Adrenal gland (tissue), 5 donors: ENCODE measurements at regions not wholly inside any gene's neighbourhood (a gene's known extent, or its start where the extent isn't known, plus 50 kb on each side); places are given as distances from the start of the nearest gene placed in this dataset.

Source experiments
- POLR2A ChIP-seq, 2 donors: fragments of 450-650 bp; IDR thresholded peaks; one replicate each; pipeline ENCODE4 v1.6.1; 2017; ENCODE audit warnings: antibody characterized with exemption in 2 of 2, mild to moderate bottlenecking in 2 of 2, moderate library complexity in 1 of 2
- TF ChIP-seq, protein P1 (sequence below), 6 experiments: fragments of 450-650 bp in 4 of 6; fragments of 200-600 bp in 2 of 6; sonication (generic) in 1 of 6; IDR thresholded peaks; 1 replicate in 5 of 6; 2 replicates in 1 of 6; pipeline versions ENCODE4 v1.5.1 to v1.8.0; 2016 to 2021; ENCODE audit warnings: antibody characterized with exemption in 6 of 6, mild to moderate bottlenecking in 2 of 6, moderate library complexity in 1 of 6
- donor health status: DM: no; HTN: no; CAD: no.

DNA sequence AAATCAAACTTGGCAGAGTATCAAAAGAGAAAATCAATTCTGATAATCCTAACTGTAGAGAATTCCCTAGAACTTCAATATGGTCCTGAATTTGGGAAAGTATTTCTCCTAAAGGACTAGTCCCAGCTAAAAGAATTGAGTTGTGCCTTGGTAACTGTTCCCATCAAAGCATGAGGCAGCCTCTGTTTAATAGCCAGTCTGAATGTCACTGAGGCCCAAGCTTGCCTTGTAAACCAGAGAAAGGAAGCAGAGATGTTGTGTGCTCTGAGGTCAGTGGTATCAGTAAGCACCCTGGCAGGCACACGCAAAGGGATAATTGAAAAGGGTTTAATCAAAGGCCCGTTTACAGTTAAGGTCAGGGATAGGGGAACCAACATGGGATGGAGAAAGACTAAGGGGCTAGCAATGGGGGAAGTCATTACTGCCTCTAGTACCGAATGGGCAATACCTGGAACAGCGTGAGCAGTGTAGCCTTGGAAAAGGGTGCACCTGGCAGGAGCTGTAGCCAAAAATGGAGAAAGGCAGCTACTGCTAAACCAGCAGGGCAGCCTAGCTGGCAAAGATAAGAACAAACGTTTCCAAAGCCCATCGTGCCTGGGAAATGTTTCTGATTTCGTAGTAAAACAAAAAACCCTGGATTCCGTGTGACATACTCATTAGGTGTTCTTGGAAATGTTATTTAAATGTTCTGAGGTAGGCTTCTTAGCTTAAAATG is 635.5 kb downstream of the PLPP3 start:
- TF ChIP-seq, protein P1, sequence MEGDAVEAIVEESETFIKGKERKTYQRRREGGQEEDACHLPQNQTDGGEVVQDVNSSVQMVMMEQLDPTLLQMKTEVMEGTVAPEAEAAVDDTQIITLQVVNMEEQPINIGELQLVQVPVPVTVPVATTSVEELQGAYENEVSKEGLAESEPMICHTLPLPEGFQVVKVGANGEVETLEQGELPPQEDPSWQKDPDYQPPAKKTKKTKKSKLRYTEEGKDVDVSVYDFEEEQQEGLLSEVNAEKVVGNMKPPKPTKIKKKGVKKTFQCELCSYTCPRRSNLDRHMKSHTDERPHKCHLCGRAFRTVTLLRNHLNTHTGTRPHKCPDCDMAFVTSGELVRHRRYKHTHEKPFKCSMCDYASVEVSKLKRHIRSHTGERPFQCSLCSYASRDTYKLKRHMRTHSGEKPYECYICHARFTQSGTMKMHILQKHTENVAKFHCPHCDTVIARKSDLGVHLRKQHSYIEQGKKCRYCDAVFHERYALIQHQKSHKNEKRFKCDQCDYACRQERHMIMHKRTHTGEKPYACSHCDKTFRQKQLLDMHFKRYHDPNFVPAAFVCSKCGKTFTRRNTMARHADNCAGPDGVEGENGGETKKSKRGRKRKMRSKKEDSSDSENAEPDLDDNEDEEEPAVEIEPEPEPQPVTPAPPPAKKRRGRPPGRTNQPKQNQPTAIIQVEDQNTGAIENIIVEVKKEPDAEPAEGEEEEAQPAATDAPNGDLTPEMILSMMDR (IDR thresholded peaks at IDR 0.05): no peak
- no peak for TF ChIP-seq POLR2A (IDR thresholded peaks at IDR 0.05)
